SU-DHL-6 (cell line): ENCODE measurements at regions not wholly inside any gene's neighbourhood (a gene's known extent, or its start where the extent isn't known, plus 50 kb on each side); places are given as distances from the start of the nearest gene placed in this dataset.

Source experiments
- CTCF ChIP-seq: fragments of 200-600 bp; sonication (generic); IDR thresholded peaks from one replicate; pipeline ENCODE4 v1.5.1; 2017; ENCODE audit warnings: antibody characterized with exemption, mild to moderate bottlenecking, low read length, moderate library complexity; ENCODE audit not compliant: insufficient read depth, poor library complexity, severe bottlenecking
- EZH2phosphoT487 ChIP-seq: fragments of 200-600 bp; sonication (generic), shearing (Covaris generic); conservative IDR thresholded peaks from 2 replicates; pipeline ENCODE4 v1.6.1; 2018; ENCODE audit warnings: mild to moderate bottlenecking, antibody characterized with exemption, low read length, moderate library complexity, mixed read lengths

GRCh38 chr15:69719527-69720240 lies 267.1 kb downstream of the RPLP1 start:
- TF ChIP-seq CTCF (no peak), EZH2phosphoT487 (no peak)
